Neural progenitor cell (in vitro differentiated cells): ENCODE measurements at regions not wholly inside any gene's neighbourhood (a gene's known extent, or its start where the extent isn't known, plus 50 kb on each side); places are given as distances from the start of the nearest gene placed in this dataset.

Experiments used
- DNase-seq: peaks from one replicate; pipeline ENCODE4 v3.0.0-alpha.2; 2016; ENCODE audit warnings: low spot score
- H2AFZ ChIP-seq: fragments of 200-600 bp; sonication (generic); replicated peaks from 2 replicates; pipeline ENCODE4 v1.6.1; 2016; ENCODE audit warnings: antibody characterized with exemption
- H3F3A ChIP-seq: fragments of 200-600 bp; sonication (generic); 2 replicates; pipeline ENCODE4 v1.6.1; 2016; ENCODE audit warnings: antibody characterized with exemption, low read depth
- H3K27ac ChIP-seq: fragments of 200-600 bp; sonication (generic); 2 replicates; pipeline ENCODE4 v1.5.1; 2016; ENCODE audit warnings: mild to moderate bottlenecking
- H3K27me3 ChIP-seq: fragments of 200-600 bp; sonication (generic); 2 replicates; pipeline ENCODE4 v1.6.1; 2016; ENCODE audit warnings: mild to moderate bottlenecking, moderate library complexity
- H3K36me3 ChIP-seq: fragments of 200-600 bp; sonication (generic); 2 replicates; pipeline ENCODE4 v1.5.1; 2016
- H3K4me1 ChIP-seq: fragments of 200-600 bp; sonication (generic); 2 replicates; pipeline ENCODE4 v1.6.1; 2016; ENCODE audit warnings: mixed run types
- H3K4me2 ChIP-seq: fragments of 200-600 bp; sonication (generic); 2 replicates; pipeline ENCODE4 v1.6.1; 2016
- H3K4me3 ChIP-seq: fragments of 200-600 bp; sonication (generic); 2 replicates; pipeline ENCODE4 v1.5.1; 2016
- H3K79me2 ChIP-seq: fragments of 200-600 bp; sonication (generic); 2 replicates; pipeline ENCODE4 v1.6.1; 2016; ENCODE audit warnings: low read depth
- H3K9ac ChIP-seq: fragments of 200-600 bp; sonication (generic); 2 replicates; pipeline ENCODE4 v1.6.1; 2016
- H3K9me3 ChIP-seq: fragments of 200-600 bp; sonication (generic); 2 replicates; pipeline ENCODE4 v1.5.1; 2016; ENCODE audit warnings: low read depth
- H4K20me1 ChIP-seq: fragments of 200-600 bp; sonication (generic); 2 replicates; pipeline ENCODE4 v1.6.1; 2016; ENCODE audit warnings: low read depth
- H3K27ac Mint-ChIP-seq: 3 replicates; pipeline ENCODE4 v1.8.0; 2021; ENCODE audit warnings: mixed read lengths
- H3K27me3 Mint-ChIP-seq: 2 replicates; pipeline ENCODE4 v1.8.0; 2022; ENCODE audit warnings: low read depth, mild to moderate bottlenecking, inconsistent platforms, moderate library complexity, mixed read lengths; ENCODE audit not compliant: insufficient read depth
- H3K36me3 Mint-ChIP-seq: 3 replicates; pipeline ENCODE4 v1.8.0; 2021; ENCODE audit warnings: mixed read lengths
- H3K4me1 Mint-ChIP-seq: 3 replicates; pipeline ENCODE4 v1.8.0; 2021; ENCODE audit warnings: mixed read lengths
- H3K4me3 Mint-ChIP-seq: 3 replicates; pipeline ENCODE4 v1.8.0; 2021; ENCODE audit warnings: mild to moderate bottlenecking, moderate library complexity, mixed read lengths
- H3K9me3 Mint-ChIP-seq: 3 replicates; pipeline ENCODE4 v1.8.0; 2020; ENCODE audit warnings: mixed read lengths
- CTCF ChIP-seq: fragments of 200-600 bp; sonication (generic); IDR thresholded peaks from 2 replicates; pipeline ENCODE4 v1.5.1; 2017; ENCODE audit warnings: antibody characterized with exemption, mild to moderate bottlenecking
- EZH2 ChIP-seq: fragments of 200-600 bp; sonication (generic); IDR thresholded peaks from 2 replicates; pipeline ENCODE4 v1.6.1; 2017; ENCODE audit warnings: antibody characterized with exemption, mild to moderate bottlenecking, moderate library complexity
- EZH2phosphoT487 ChIP-seq: fragments of 200-600 bp; sonication (generic); IDR thresholded peaks from 2 replicates; pipeline ENCODE4 v1.6.1; 2017; ENCODE audit warnings: antibody characterized with exemption

- Histone ChIP-seq H3K9ac (no peak overlapping the region), H3K4me2 (no peak overlapping the region), H3K9me3 (no peaks in the 10 kb centered on the region), H3K79me2 (no peaks in the 10 kb centered on the region), H3K36me3 (no peaks in the 10 kb centered on the region), H3F3A (peaks cover 13% of the 10 kb centered on the region), H4K20me1 (no peaks in the 10 kb centered on the region), H3K27me3 (no peaks in the 10 kb centered on the region), H3K4me3 (no peak overlapping the region), H3K27ac (no peak overlapping the region), H2AFZ (no peak overlapping the region), H3K4me1 (peaks cover 22% of the 10 kb centered on the region)
- TF ChIP-seq EZH2 (no peak), EZH2phosphoT487 (no peak), CTCF (no peak)
- Mint-ChIP-seq H3K36me3 (peaks cover 2% of the 10 kb centered on the region), H3K4me1 (peaks cover 31% of the 10 kb centered on the region), H3K27me3 (peaks cover 2% of the 10 kb centered on the region), H3K9me3 (peaks cover 13% of the 10 kb centered on the region), H3K4me3 (no peak overlapping the region), H3K27ac (no peak overlapping the region)
- DNase-seq = no peak
Measured at GRCh38 chr20:4454111-4454510, 205.0 kb upstream of the ADRA1D start.

- no peak overlapping the region for H3K27ac Mint-ChIP-seq
- Histone ChIP-seq H3F3A (peaks cover 13% of the 10 kb centered on the region), H3K4me2 (no peak overlapping the region), H3K9me3 (no peaks in the 10 kb centered on the region), H3K9ac (no peak overlapping the region), H4K20me1 (no peaks in the 10 kb centered on the region), H3K4me1 (peaks cover 21% of the 10 kb centered on the region), H2AFZ (no peak overlapping the region), H3K4me3 (no peak overlapping the region), H3K27me3 (no peaks in the 10 kb centered on the region), H3K27ac (no peak overlapping the region), H3K79me2 (no peaks in the 10 kb centered on the region), H3K36me3 (no peaks in the 10 kb centered on the region)
- peaks cover 2% of the 10 kb centered on the region for H3K36me3 Mint-ChIP-seq
- no peak for TF ChIP-seq EZH2
- no peak for TF ChIP-seq CTCF
- TF ChIP-seq EZH2phosphoT487 = no peak
- DNase-seq = no peak
- H3K4me3 Mint-ChIP-seq = no peak overlapping the region
- peaks cover 27% of the 10 kb centered on the region for H3K4me1 Mint-ChIP-seq
- peaks cover 13% of the 10 kb centered on the region for H3K9me3 Mint-ChIP-seq
- H3K27me3 Mint-ChIP-seq = peaks cover 2% of the 10 kb centered on the region
Measured at GRCh38 chr20:4453359-4453758, 204.3 kb upstream of the ADRA1D start.

GRCh38 chr20:4451487-4452081 lies 202.5 kb upstream of the ADRA1D start:
- H3K79me2 ChIP-seq = no peaks in the 10 kb centered on the region
- H3K36me3 ChIP-seq = no peaks in the 10 kb centered on the region
- H3K27ac Mint-ChIP-seq = no peak overlapping the region
- DNase-seq = no peak
- H3K27ac ChIP-seq = no peak overlapping the region
- peaks cover 14% of the 10 kb centered on the region for H3K4me1 Mint-ChIP-seq
- peaks cover 10% of the 10 kb centered on the region for H3K4me1 ChIP-seq
- H3K27me3 ChIP-seq = no peaks in the 10 kb centered on the region
- TF ChIP-seq EZH2 = no peak
- no peak for TF ChIP-seq EZH2phosphoT487
- TF ChIP-seq CTCF = no peak
- H2AFZ ChIP-seq = no peak overlapping the region
- peaks cover 13% of the 10 kb centered on the region for H3K9me3 Mint-ChIP-seq
- no peaks in the 10 kb centered on the region for H3F3A ChIP-seq
- no peak overlapping the region for H3K4me3 Mint-ChIP-seq
- peaks cover 2% of the 10 kb centered on the region for H3K27me3 Mint-ChIP-seq
- no peak overlapping the region for H3K4me3 ChIP-seq
- no peaks in the 10 kb centered on the region for H4K20me1 ChIP-seq
- no peak overlapping the region for H3K4me2 ChIP-seq
- no peaks in the 10 kb centered on the region for H3K9me3 ChIP-seq
- peaks cover 2% of the 10 kb centered on the region for H3K36me3 Mint-ChIP-seq
- H3K9ac ChIP-seq = no peak overlapping the region
